ENCODE measurements at regions not wholly inside any gene's neighbourhood (a gene's known extent, or its start where the extent isn't known, plus 50 kb on each side); places are given as distances from the start of the nearest gene placed in this dataset.
"Not testable (repeated sequence)": the region's sequence is repeated elsewhere in the genome, so short reads cannot be mapped to it uniquely, and the experiment has no call there.

DNA sequence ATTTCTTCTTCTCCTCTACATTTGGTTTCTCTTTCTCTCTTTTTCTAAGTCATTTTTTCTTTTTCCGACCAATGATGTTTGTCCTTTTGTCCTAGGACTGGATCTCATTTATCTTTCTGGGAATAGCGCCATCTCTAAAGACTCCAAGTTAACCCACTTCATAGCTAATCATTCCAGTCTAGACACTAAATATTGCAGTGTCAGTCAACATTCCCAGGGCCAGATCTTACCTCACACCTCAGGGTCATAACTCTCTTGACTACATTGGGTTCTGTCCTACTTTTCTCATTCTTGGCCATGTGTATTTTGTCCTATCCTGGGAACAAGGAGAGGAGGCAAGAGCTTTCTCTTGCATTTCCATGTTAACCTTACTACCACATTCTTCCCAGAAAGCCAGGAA lies 83.6 kb upstream of the LYSMD4 start:
- TF ChIP-seq POLR2AphosphoS5 (IDR thresholded peaks at IDR 0.05; ENCODE audit: low read depth, low read length); POU5F1 (IDR thresholded peaks at IDR 0.05; ENCODE audit: low read depth, low read length); POLR2A (IDR thresholded peaks at IDR 0.05; ENCODE audit: control extremely low read depth in 1 of 2, low read depth in 2 of 2, low read length in 2 of 2); SIX5 (IDR thresholded peaks at IDR 0.05; ENCODE audit: low read depth, low read length); BCL11A (IDR thresholded peaks at IDR 0.05; ENCODE audit: low read depth in 2 of 2, low read length in 2 of 2): not testable (repeated sequence)
- TF ChIP-seq, protein P1, sequence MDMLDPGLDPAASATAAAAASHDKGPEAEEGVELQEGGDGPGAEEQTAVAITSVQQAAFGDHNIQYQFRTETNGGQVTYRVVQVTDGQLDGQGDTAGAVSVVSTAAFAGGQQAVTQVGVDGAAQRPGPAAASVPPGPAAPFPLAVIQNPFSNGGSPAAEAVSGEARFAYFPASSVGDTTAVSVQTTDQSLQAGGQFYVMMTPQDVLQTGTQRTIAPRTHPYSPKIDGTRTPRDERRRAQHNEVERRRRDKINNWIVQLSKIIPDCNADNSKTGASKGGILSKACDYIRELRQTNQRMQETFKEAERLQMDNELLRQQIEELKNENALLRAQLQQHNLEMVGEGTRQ (IDR thresholded peaks at IDR 0.05; ENCODE audit: low read length): not testable (repeated sequence)
- TF ChIP-seq, protein P2, sequence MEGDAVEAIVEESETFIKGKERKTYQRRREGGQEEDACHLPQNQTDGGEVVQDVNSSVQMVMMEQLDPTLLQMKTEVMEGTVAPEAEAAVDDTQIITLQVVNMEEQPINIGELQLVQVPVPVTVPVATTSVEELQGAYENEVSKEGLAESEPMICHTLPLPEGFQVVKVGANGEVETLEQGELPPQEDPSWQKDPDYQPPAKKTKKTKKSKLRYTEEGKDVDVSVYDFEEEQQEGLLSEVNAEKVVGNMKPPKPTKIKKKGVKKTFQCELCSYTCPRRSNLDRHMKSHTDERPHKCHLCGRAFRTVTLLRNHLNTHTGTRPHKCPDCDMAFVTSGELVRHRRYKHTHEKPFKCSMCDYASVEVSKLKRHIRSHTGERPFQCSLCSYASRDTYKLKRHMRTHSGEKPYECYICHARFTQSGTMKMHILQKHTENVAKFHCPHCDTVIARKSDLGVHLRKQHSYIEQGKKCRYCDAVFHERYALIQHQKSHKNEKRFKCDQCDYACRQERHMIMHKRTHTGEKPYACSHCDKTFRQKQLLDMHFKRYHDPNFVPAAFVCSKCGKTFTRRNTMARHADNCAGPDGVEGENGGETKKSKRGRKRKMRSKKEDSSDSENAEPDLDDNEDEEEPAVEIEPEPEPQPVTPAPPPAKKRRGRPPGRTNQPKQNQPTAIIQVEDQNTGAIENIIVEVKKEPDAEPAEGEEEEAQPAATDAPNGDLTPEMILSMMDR (IDR thresholded peaks at IDR 0.05; ENCODE audit: control extremely low read depth in 1 of 3, insufficient read depth in 1 of 3, low read depth in 1 of 3, low read length in 3 of 3): not testable (repeated sequence)
